ENCODE measurements at regions not wholly inside any gene's neighbourhood (a gene's known extent, or its start where the extent isn't known, plus 50 kb on each side); places are given as distances from the start of the nearest gene placed in this dataset.

- TF ChIP-seq EZH2 (IDR thresholded peaks at IDR 0.05; ENCODE audit: insufficient read depth, poor library complexity, severe bottlenecking) (no peak), EZH2phosphoT487 (IDR thresholded peaks at IDR 0.05; ENCODE audit: insufficient read depth, low read depth) (no peak)
Observed at GRCh38 chr5:89723907-89724306, 685.6 kb downstream of the CETN3 start.
